ENCODE measurements at regions not wholly inside any gene's neighbourhood (a gene's known extent, or its start where the extent isn't known, plus 50 kb on each side); places are given as distances from the start of the nearest gene placed in this dataset.

GRCh38 chr13:58823701-58824100 lies 1192.2 kb downstream of the PCDH17 start:
- CTCF ChIA-PET, result no interaction called here

More at GRCh38 chr13:58823701-58824100, 1192.2 kb downstream of the PCDH17 start:
- Histone ChIP-seq H3K9me3 (ENCODE audit: control insufficient read depth, insufficient read depth, low read depth, low read length) (no peaks in the 10 kb centered on the region), H3K4me1 (ENCODE audit: control insufficient read depth, insufficient read depth, low read length) (no peaks in the 10 kb centered on the region), H3K27ac (ENCODE audit: extremely low read depth, low read depth, low read length) (no peak overlapping the region), H3K4me3 (ENCODE audit: low read depth, low read length) (no peak overlapping the region), H3K36me3 (ENCODE audit: control insufficient read depth in 2 of 2, insufficient read depth in 1 of 2, low read length in 2 of 2) (no peaks in the 10 kb centered on the region)
- TF ChIP-seq ZNF645 (tag by site-specific recombination; IDR thresholded peaks at IDR 0.05), result no peak
- TF ChIP-seq ZNF26 (tag by site-specific recombination; IDR thresholded peaks at IDR 0.05), result no peak
- no peak for TF ChIP-seq ZSCAN4 (tag by site-specific recombination; IDR thresholded peaks at IDR 0.05)
- TF ChIP-seq ZNF488 (tag by site-specific recombination; IDR thresholded peaks at IDR 0.05), result no peak
- no peak for TF ChIP-seq ZNF747 (tag by site-specific recombination; IDR thresholded peaks at IDR 0.05)
- no peak for TF ChIP-seq ZSCAN16 (tag by site-specific recombination; IDR thresholded peaks at IDR 0.05)
- no peak for TF ChIP-seq ZNF529 (tag by site-specific recombination; IDR thresholded peaks at IDR 0.05; ENCODE audit: insufficient replicate concordance)
- TF ChIP-seq ZNF76 (tag by site-specific recombination; IDR thresholded peaks at IDR 0.05; ENCODE audit: borderline replicate concordance, low read depth), result no peak
- no peak for TF ChIP-seq ZNF37A (tag by site-specific recombination; IDR thresholded peaks at IDR 0.05)
- no peak for TF ChIP-seq ZBTB48 (tag by site-specific recombination; IDR thresholded peaks at IDR 0.05)
- TF ChIP-seq ZNF280D (tag by site-specific recombination; IDR thresholded peaks at IDR 0.05), result no peak
- no peak for TF ChIP-seq ZBTB7A (tag by site-specific recombination; IDR thresholded peaks at IDR 0.05; ENCODE audit: low read depth)
- no peak for TF ChIP-seq ZEB2 (tag by site-specific recombination; IDR thresholded peaks at IDR 0.05)
- no peak for TF ChIP-seq ZSCAN18 (tag by site-specific recombination; IDR thresholded peaks at IDR 0.05)
- TF ChIP-seq ZNF660 (tag by site-specific recombination; IDR thresholded peaks at IDR 0.05), result no peak
- POLR2A ChIA-PET, result no interaction called here

Measured in HEK293 (cell line).